ENCODE measurements at regions not wholly inside any gene's neighbourhood (a gene's known extent, or its start where the extent isn't known, plus 50 kb on each side); places are given as distances from the start of the nearest gene placed in this dataset.

GRCh38 chr15:69881766-69882165 lies 216.0 kb downstream of the TLE3 start:
- TF ChIP-seq CTCF (conservative IDR thresholded peaks at IDR 0.05), result no peak
- TF ChIP-seq EZH2 (IDR thresholded peaks at IDR 0.05; ENCODE audit: low read depth), result no peak

Measured in PC-9 (cell line).